Panc1 (cell line): ENCODE measurements at regions not wholly inside any gene's neighbourhood (a gene's known extent, or its start where the extent isn't known, plus 50 kb on each side); places are given as distances from the start of the nearest gene placed in this dataset.

Source experiments
- ATAC-seq: fragments of 200-7000 bp; cut with Tn5 transposase; 2 replicates; pipeline ENCODE4 v1.9.1; 2020; ENCODE audit warnings: mild to moderate bottlenecking, moderate library complexity
- BruUV-seq: library from RNA; stranded (reverse); fragments of 400-500 nt; replicated peaks from 2 replicates; lab custom pipeline; 2021; lab: Mats Ljungman, UMichigan
- CTCF ChIA-PET: fragments of 300-600 bp; sonication (Branson Sonifier 250); formaldehyde crosslinking; loops from one replicate; lab custom pipeline; 2022; ENCODE audit warnings: antibody characterized with exemption; lab: Charles Lee
- POLR2A ChIA-PET: fragments of 300-600 bp; sonication (Branson Sonifier 250); formaldehyde crosslinking; loops from one replicate; lab custom pipeline; 2022; ENCODE audit warnings: antibody characterized with exemption; lab: Charles Lee
- DNase-seq: peaks from one replicate; pipeline ENCODE4 v3.0.0-alpha.2; 2010; ENCODE audit warnings: low read depth, low spot score
- H3K27ac ChIP-seq: 2 replicates; pipeline ENCODE4 v1.5.1; 2011; ENCODE audit warnings: mild to moderate bottlenecking, low read length, inconsistent platforms
- H3K27me3 ChIP-seq: fragments of 200-500 bp; sonication (Bioruptor generic); 2 replicates; pipeline ENCODE4 v1.6.0; 2014; ENCODE audit warnings: low read length, inconsistent platforms; ENCODE audit not compliant: control insufficient read depth, insufficient read depth
- H3K36me3 ChIP-seq: fragments of 200-500 bp; sonication (Bioruptor generic); 2 replicates; pipeline ENCODE4 v1.5.1; 2014; ENCODE audit warnings: inconsistent platforms, mild to moderate bottlenecking, low read length, moderate library complexity; ENCODE audit not compliant: control insufficient read depth, insufficient read depth
- H3K4me1 ChIP-seq: 2 replicates; pipeline ENCODE4 v1.5.1; 2011; ENCODE audit warnings: inconsistent platforms, mild to moderate bottlenecking, low read length, moderate library complexity; ENCODE audit not compliant: control insufficient read depth, insufficient read depth
- H3K4me3 ChIP-seq, 2 experiments: 2 replicates each; pipeline ENCODE4 v1.5.1; 2011 to 2012; ENCODE audit warnings: low read depth in 2 of 2, low read length in 2 of 2, mild to moderate bottlenecking in 2 of 2, inconsistent platforms in 1 of 2, moderate library complexity in 1 of 2
- H3K9me3 ChIP-seq: fragments of 200-500 bp; sonication (Bioruptor generic); 2 replicates; pipeline ENCODE4 v1.5.1; 2014; ENCODE audit warnings: low read depth, mild to moderate bottlenecking, inconsistent platforms, low read length, moderate library complexity; ENCODE audit not compliant: control insufficient read depth, insufficient read depth
- POLR2AphosphoS5 ChIP-seq: IDR thresholded peaks from 2 replicates; pipeline ENCODE4 v1.6.1; 2012; ENCODE audit warnings: mild to moderate bottlenecking, low read depth, low read length, moderate library complexity
- REST ChIP-seq, 2 experiments: IDR thresholded peaks; 2 replicates each; pipeline ENCODE4 v1.6.1; 2011 to 2012; ENCODE audit warnings: low read depth in 2 of 2, control low read depth in 1 of 2, low read length in 1 of 2, mild to moderate bottlenecking in 1 of 2, moderate library complexity in 1 of 2; ENCODE audit not compliant: insufficient read depth in 1 of 2
- SIN3A ChIP-seq: IDR thresholded peaks from 2 replicates; pipeline ENCODE4 v1.6.1; 2012; ENCODE audit warnings: low read depth, mild to moderate bottlenecking, low read length, moderate library complexity, borderline replicate concordance; ENCODE audit not compliant: insufficient read depth
- TCF7L2 ChIP-seq: IDR thresholded peaks from 2 replicates; pipeline ENCODE4 v1.6.1; 2011; ENCODE audit warnings: mild to moderate bottlenecking, low read depth, low read length, inconsistent platforms
- in situ Hi-C: cut with HindIII; loops from 2 replicates; pipeline ENCODE4 v1.10.0; 2016; ENCODE audit warnings: low sequenced_read_pairs, low pct_unique_long_range_greater_than_20kb
- intact Hi-C: fragments of 100-400 bp; cut with micrococcal nuclease; formaldehyde crosslinking; loops from one replicate; pipeline ENCODE4 v1.10.0; 2022; ENCODE audit not compliant: unreplicated experiment
- TF ChIP-seq, protein P1 (sequence below): fragments of 450-650 bp; IDR thresholded peaks from 2 replicates; pipeline ENCODE4 v1.5.1; 2017; ENCODE audit warnings: mild to moderate bottlenecking

DNA sequence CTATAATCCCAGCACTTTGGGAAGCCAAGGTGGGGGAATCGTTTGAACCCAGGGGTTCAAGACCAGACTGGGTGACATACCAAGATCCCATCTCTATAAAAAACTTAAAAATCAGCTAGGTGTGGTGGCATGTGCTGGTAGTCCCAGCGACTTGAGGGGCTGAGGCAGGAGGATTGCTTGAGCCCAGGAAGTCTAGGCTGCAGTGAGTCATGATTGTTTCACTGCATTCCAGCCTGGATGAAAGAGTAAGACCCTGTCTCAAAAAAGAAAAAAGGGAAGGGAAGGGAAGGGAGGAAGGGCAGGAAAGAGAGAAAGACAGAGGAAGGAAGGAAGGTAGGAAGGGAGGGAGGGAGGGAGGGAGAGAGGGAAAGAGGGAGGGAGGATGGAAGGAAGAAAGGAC, 133.7 kb upstream of the LRRN1 start:
- no TSS peak for BruUV-seq
- Histone ChIP-seq H3K27me3 (no peaks in the 10 kb centered on the region), H3K4me1 (no peaks in the 10 kb centered on the region), H3K27ac (no peak overlapping the region), H3K36me3 (no peaks in the 10 kb centered on the region), H3K4me3 (no peak overlapping the region), H3K9me3 (no peaks in the 10 kb centered on the region)
- ATAC-seq (no peak), DNase-seq (no peak)
- POLR2A ChIA-PET = no interaction called here
- CTCF ChIA-PET = no interaction called here
- intact Hi-C loops = no loop called here
- in situ Hi-C loops = no loop called here
- TF ChIP-seq POLR2AphosphoS5 (no peak), REST (IDR thresholded peaks at IDR 0.05; ENCODE audit: insufficient read depth in 1 of 2, low read depth in 2 of 2, low read length in 1 of 2) (no peak), TCF7L2 (no peak), SIN3A (no peak)
- TF ChIP-seq, protein P1, sequence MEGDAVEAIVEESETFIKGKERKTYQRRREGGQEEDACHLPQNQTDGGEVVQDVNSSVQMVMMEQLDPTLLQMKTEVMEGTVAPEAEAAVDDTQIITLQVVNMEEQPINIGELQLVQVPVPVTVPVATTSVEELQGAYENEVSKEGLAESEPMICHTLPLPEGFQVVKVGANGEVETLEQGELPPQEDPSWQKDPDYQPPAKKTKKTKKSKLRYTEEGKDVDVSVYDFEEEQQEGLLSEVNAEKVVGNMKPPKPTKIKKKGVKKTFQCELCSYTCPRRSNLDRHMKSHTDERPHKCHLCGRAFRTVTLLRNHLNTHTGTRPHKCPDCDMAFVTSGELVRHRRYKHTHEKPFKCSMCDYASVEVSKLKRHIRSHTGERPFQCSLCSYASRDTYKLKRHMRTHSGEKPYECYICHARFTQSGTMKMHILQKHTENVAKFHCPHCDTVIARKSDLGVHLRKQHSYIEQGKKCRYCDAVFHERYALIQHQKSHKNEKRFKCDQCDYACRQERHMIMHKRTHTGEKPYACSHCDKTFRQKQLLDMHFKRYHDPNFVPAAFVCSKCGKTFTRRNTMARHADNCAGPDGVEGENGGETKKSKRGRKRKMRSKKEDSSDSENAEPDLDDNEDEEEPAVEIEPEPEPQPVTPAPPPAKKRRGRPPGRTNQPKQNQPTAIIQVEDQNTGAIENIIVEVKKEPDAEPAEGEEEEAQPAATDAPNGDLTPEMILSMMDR = no peak

- POLR2A ChIA-PET = no interaction called here
- Histone ChIP-seq H3K27ac (no peak overlapping the region), H3K27me3 (no peaks in the 10 kb centered on the region), H3K4me1 (no peaks in the 10 kb centered on the region), H3K4me3 (no peak overlapping the region), H3K9me3 (no peaks in the 10 kb centered on the region), H3K36me3 (no peaks in the 10 kb centered on the region)
- CTCF ChIA-PET = no interaction called here
- ATAC-seq (no peak), DNase-seq (no peak)
- BruUV-seq = no TSS peak
- intact Hi-C loops = no loop called here
- in situ Hi-C loops = no loop called here
- TF ChIP-seq SIN3A (no peak), REST (IDR thresholded peaks at IDR 0.05; ENCODE audit: insufficient read depth in 1 of 2, low read depth in 2 of 2, low read length in 1 of 2) (no peak), TCF7L2 (no peak), POLR2AphosphoS5 (no peak)
- TF ChIP-seq, protein P1 = no peak
Observed at GRCh38 chr3:3664935-3665334, 134.3 kb upstream of the LRRN1 start.
